IMR-90 (cell line): ENCODE measurements at regions not wholly inside any gene's neighbourhood (a gene's known extent, or its start where the extent isn't known, plus 50 kb on each side); places are given as distances from the start of the nearest gene placed in this dataset.

ENCODE experiments used
- ATAC-seq: fragments of 200-7000 bp; cut with Tn5 transposase; 2 replicates; pipeline ENCODE4 v1.9.1; 2020; ENCODE audit warnings: low read depth, mild to moderate bottlenecking, moderate library complexity
- BruUV-seq: library from RNA; stranded (reverse); fragments of 400-500 nt; replicated peaks from 2 replicates; lab custom pipeline; 2021; lab: Mats Ljungman, UMichigan
- CTCF ChIA-PET: fragments of 300-600 bp; formaldehyde crosslinking; extraction: SDS; loops from one replicate; lab custom pipeline; 2021; ENCODE audit warnings: antibody characterized with exemption; lab: Yijun Ruan, JAX
- POLR2A ChIA-PET: fragments of 300-600 bp; sonication (Branson Sonifier 250); formaldehyde crosslinking; loops from one replicate; lab custom pipeline; 2022; ENCODE audit warnings: antibody characterized with exemption; ENCODE audit not compliant: unreplicated experiment; lab: Charles Lee
- DNase-seq: peaks from one replicate; pipeline ENCODE4 v3.0.0; 2013
- H2AFZ ChIP-seq: replicated peaks from 2 replicates; pipeline ENCODE3; 2013; ENCODE audit warnings: low read length, mild to moderate bottlenecking; ENCODE audit not compliant: poor library complexity
- H2AK5ac ChIP-seq: 2 replicates; pipeline ENCODE4 v1.6.1; 2013; ENCODE audit warnings: low read depth, low read length, inconsistent platforms
- H2AK9ac ChIP-seq: replicated peaks from 2 replicates; pipeline ENCODE3; 2013; ENCODE audit warnings: mild to moderate bottlenecking, low read depth, low read length, moderate library complexity; ENCODE audit not compliant: poor library complexity
- H2BK120ac ChIP-seq: 2 replicates; pipeline ENCODE4 v1.6.1; 2013; ENCODE audit warnings: low read depth, low read length, inconsistent platforms
- H2BK15ac ChIP-seq: 3 replicates; pipeline ENCODE4 v1.6.1; 2013; ENCODE audit warnings: low read depth, low read length, inconsistent platforms
- H2BK20ac ChIP-seq: 2 replicates; pipeline ENCODE4 v1.6.1; 2013; ENCODE audit warnings: low read depth, mild to moderate bottlenecking, inconsistent platforms, low read length, moderate library complexity
- H2BK5ac ChIP-seq: 2 replicates; pipeline ENCODE4 v1.6.1; 2013; ENCODE audit warnings: mild to moderate bottlenecking, low read depth, low read length, inconsistent platforms; ENCODE audit not compliant: poor library complexity, severe bottlenecking
- H3K14ac ChIP-seq: replicated peaks from 2 replicates; pipeline ENCODE4 v1.6.1; 2013; ENCODE audit warnings: low read depth, low read length, inconsistent platforms
- H3K18ac ChIP-seq: 2 replicates; pipeline ENCODE4 v1.6.1; 2013; ENCODE audit warnings: low read depth, low read length, control low read depth
- H3K23ac ChIP-seq: 2 replicates; pipeline ENCODE4 v1.6.1; 2013; ENCODE audit warnings: low read depth, low read length, inconsistent platforms
- H3K27ac ChIP-seq: 2 replicates; pipeline ENCODE4 v1.5.1; 2013; ENCODE audit warnings: mild to moderate bottlenecking, control low read depth, low read length; ENCODE audit not compliant: insufficient read depth
- H3K27me3 ChIP-seq: 2 replicates; pipeline ENCODE4 v1.6.1; 2013; ENCODE audit warnings: low read length; ENCODE audit not compliant: control insufficient read depth, insufficient read depth
- H3K36me3 ChIP-seq: 2 replicates; pipeline ENCODE4 v1.6.1; 2013; ENCODE audit warnings: low read length, mixed read lengths; ENCODE audit not compliant: control insufficient read depth, insufficient read depth
- H3K4ac ChIP-seq: 2 replicates; pipeline ENCODE4 v1.6.1; 2013; ENCODE audit warnings: low read depth, low read length, inconsistent platforms
- H3K4me1 ChIP-seq: 2 replicates; pipeline ENCODE4 v1.6.1; 2013; ENCODE audit warnings: low read length, mixed read lengths; ENCODE audit not compliant: control insufficient read depth, insufficient read depth
- H3K4me2 ChIP-seq: 2 replicates; pipeline ENCODE4 v1.6.1; 2013; ENCODE audit warnings: low read depth, mild to moderate bottlenecking, control low read depth, low read length, moderate library complexity
- H3K4me3 ChIP-seq: 2 replicates; pipeline ENCODE4 v1.5.1; 2013; ENCODE audit warnings: low read depth, mild to moderate bottlenecking, control low read depth, low read length, moderate library complexity; ENCODE audit not compliant: insufficient read depth
- H3K56ac ChIP-seq: 2 replicates; pipeline ENCODE4 v1.6.1; 2013; ENCODE audit warnings: low read length, inconsistent platforms; ENCODE audit not compliant: insufficient read depth; ENCODE audit errors: extremely low read depth
- H3K79me1 ChIP-seq, 2 experiments: 2 replicates each; pipeline ENCODE4 v1.6.1; 2013; ENCODE audit warnings: low read length in 2 of 2, inconsistent platforms in 1 of 2, low read depth in 1 of 2
- H3K9ac ChIP-seq: 2 replicates; pipeline ENCODE4 v1.6.1; 2013; ENCODE audit warnings: low read depth, low read length, control low read depth
- H3K9me1 ChIP-seq: 2 replicates; pipeline ENCODE4 v1.6.1; 2013; ENCODE audit warnings: low read length, inconsistent platforms; ENCODE audit not compliant: insufficient read depth
- H3K9me3 ChIP-seq: 2 replicates; pipeline ENCODE4 v1.6.1; 2013; ENCODE audit warnings: low read length; ENCODE audit not compliant: control insufficient read depth, insufficient read depth
- H4K20me1 ChIP-seq: 2 replicates; pipeline ENCODE4 v1.6.1; 2013; ENCODE audit warnings: low read length, inconsistent platforms; ENCODE audit not compliant: insufficient read depth
- H4K5ac ChIP-seq: 2 replicates; pipeline ENCODE4 v1.6.1; 2013; ENCODE audit warnings: mild to moderate bottlenecking, low read depth, low read length, control low read depth
- H4K8ac ChIP-seq, 2 experiments: 2 replicates each; pipeline ENCODE4 v1.6.1; 2013; ENCODE audit warnings: low read depth in 2 of 2, low read length in 2 of 2, control low read depth in 1 of 2, inconsistent platforms in 1 of 2
- H4K91ac ChIP-seq: 2 replicates; pipeline ENCODE4 v1.6.1; 2013; ENCODE audit warnings: low read depth, low read length, inconsistent platforms; ENCODE audit not compliant: insufficient read depth
- CEBPB ChIP-seq: IDR thresholded peaks from 2 replicates; pipeline ENCODE4 v1.6.1; 2012; ENCODE audit warnings: low read depth, low read length, improper control_type of control experiment
- FOS ChIP-seq: fragments of 150-350 bp; IDR thresholded peaks from 2 replicates; pipeline ENCODE4 v1.6.1; 2016; ENCODE audit warnings: low read depth, low read length
- MAFK ChIP-seq: IDR thresholded peaks from 2 replicates; pipeline ENCODE4 v1.6.1; 2012; ENCODE audit warnings: low read depth, low read length, improper control_type of control experiment
- MXI1 ChIP-seq: IDR thresholded peaks from 2 replicates; pipeline ENCODE4 v1.6.1; 2012; ENCODE audit warnings: low read depth, mild to moderate bottlenecking, low read length, moderate library complexity, borderline replicate concordance
- RAD21 ChIP-seq: IDR thresholded peaks from 2 replicates; pipeline ENCODE4 v1.6.1; 2012; ENCODE audit warnings: low read length, improper control_type of control experiment
- WGBS, 2 experiments: methylation state at CpG; one replicate each; pipeline versions ENCODE4 v1.1.5 to v1.1.7; 2013; ENCODE audit warnings: missing lambda C conversion rate in 2 of 2; ENCODE audit not compliant: insufficient read length in 1 of 2; ENCODE audit errors: extremely low coverage in 2 of 2; 5-methylcytosine and 5-hydroxymethylcytosine counted together
- dilution Hi-C: fragments of 300-500 bp; cut with HindIII; formaldehyde crosslinking; loops from one replicate; pipeline ENCODE4 v1.14.3; 2018; ENCODE audit warnings: low sequenced_read_pairs; ENCODE audit not compliant: unreplicated experiment
- in situ Hi-C: fragments of 300-500 bp; cut with MboI; formaldehyde crosslinking; loops from 3 replicates; pipeline ENCODE4 v1.14.3; 2019; ENCODE audit warnings: low sequenced_read_pairs, inconsistent platforms, mixed read lengths
- intact Hi-C: fragments of 100-400 bp; cut with micrococcal nuclease; formaldehyde crosslinking; loops from 2 replicates; pipeline ENCODE4 v1.10.0; 2022
- TF ChIP-seq, protein P1 (sequence below): fragments of 150-350 bp; IDR thresholded peaks from 2 replicates; pipeline ENCODE4 v1.6.1; 2017; ENCODE audit warnings: mild to moderate bottlenecking, antibody characterized with exemption, low read length, low read depth

DNA sequence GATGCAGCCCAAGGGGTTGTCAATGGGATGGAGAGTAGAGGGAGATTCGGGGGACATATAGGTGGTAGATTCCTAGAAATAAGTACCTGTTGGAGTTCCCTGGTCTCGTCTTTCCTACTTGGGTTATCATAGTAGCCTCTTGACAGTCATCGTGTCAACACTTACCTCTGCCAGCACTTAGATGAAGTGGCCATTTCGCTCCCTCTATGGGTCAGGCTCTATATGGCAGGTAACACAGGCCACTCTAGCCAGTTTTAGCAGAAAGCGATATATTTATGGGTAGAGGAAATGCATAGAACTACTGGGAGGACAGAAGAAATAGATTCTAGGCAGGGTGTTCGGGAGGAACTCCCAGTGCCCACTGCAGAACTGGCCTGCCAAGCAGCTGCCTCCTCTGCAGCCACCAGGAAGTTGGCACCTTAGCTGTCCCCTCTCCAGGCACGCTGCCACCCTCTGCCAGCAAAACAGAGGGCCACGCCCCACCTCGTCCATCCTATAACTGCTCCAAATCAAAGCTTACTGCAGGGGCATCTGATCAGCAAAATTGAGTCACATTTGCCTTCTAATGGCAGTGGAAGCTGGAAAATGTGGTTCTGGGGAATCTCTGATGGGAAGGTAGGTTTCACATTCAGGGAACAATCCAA lies 181.3 kb downstream of the INSIG2 start:
- H3K79me1 ChIP-seq, result no peaks in the 10 kb centered on the region
- DNase-seq (no peak), ATAC-seq (no peak)
- H3K4me1 ChIP-seq, result no peaks in the 10 kb centered on the region
- H3K4ac ChIP-seq, result no peak overlapping the region
- H2BK20ac ChIP-seq, result no peak overlapping the region
- CTCF ChIA-PET, result no interaction called here
- H3K36me3 ChIP-seq, result no peaks in the 10 kb centered on the region
- no peak overlapping the region for H2BK15ac ChIP-seq
- no peak overlapping the region for H3K9ac ChIP-seq
- TF ChIP-seq, protein P1, sequence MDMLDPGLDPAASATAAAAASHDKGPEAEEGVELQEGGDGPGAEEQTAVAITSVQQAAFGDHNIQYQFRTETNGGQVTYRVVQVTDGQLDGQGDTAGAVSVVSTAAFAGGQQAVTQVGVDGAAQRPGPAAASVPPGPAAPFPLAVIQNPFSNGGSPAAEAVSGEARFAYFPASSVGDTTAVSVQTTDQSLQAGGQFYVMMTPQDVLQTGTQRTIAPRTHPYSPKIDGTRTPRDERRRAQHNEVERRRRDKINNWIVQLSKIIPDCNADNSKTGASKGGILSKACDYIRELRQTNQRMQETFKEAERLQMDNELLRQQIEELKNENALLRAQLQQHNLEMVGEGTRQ, result no peak
- no peak for TF ChIP-seq CEBPB
- no peak for TF ChIP-seq FOS
- no peak for TF ChIP-seq MAFK
- TF ChIP-seq MXI1, result no peak
- no peak for TF ChIP-seq RAD21
- H4K8ac ChIP-seq, result no peak overlapping the region
- no peak overlapping the region for H4K91ac ChIP-seq
- BruUV-seq, result no TSS peak
- H4K5ac ChIP-seq, result no peak overlapping the region
- dilution Hi-C loops (no loop called here), in situ Hi-C loops (no loop called here), intact Hi-C loops (no loop called here)
- no peak overlapping the region for H3K14ac ChIP-seq
- H3K9me3 ChIP-seq, result no peaks in the 10 kb centered on the region
- H2AFZ ChIP-seq, result no peak overlapping the region
- no peak overlapping the region for H3K23ac ChIP-seq
- H3K9me1 ChIP-seq, result no peaks in the 10 kb centered on the region
- H3K27me3 ChIP-seq, result no peaks in the 10 kb centered on the region
- WGBS, 2 experiments, result no CpG with 5 or more reads among the region's 9 CpGs
- H3K4me3 ChIP-seq, result no peak overlapping the region
- no peak overlapping the region for H3K27ac ChIP-seq
- H2BK120ac ChIP-seq, result no peak overlapping the region
- no peak overlapping the region for H2AK9ac ChIP-seq
- POLR2A ChIA-PET, result no interaction called here
- H3K56ac ChIP-seq, result no peak overlapping the region
- H3K18ac ChIP-seq, result no peak overlapping the region
- no peak overlapping the region for H3K4me2 ChIP-seq
- H4K20me1 ChIP-seq, result no peaks in the 10 kb centered on the region
- H2AK5ac ChIP-seq, result no peak overlapping the region
- no peak overlapping the region for H2BK5ac ChIP-seq
